PFSK-1 (cell line): ENCODE measurements at regions not wholly inside any gene's neighbourhood (a gene's known extent, or its start where the extent isn't known, plus 50 kb on each side); places are given as distances from the start of the nearest gene placed in this dataset.

Experiments
- POLR2AphosphoS5 ChIP-seq: IDR thresholded peaks from 2 replicates; pipeline ENCODE4 v1.6.1; 2012; ENCODE audit warnings: low read depth, mild to moderate bottlenecking, control low read depth, low read length, moderate library complexity
- SIN3A ChIP-seq: IDR thresholded peaks from 2 replicates; pipeline ENCODE4 v1.6.1; 2012; ENCODE audit warnings: mild to moderate bottlenecking, low read length, moderate library complexity, borderline replicate concordance; ENCODE audit not compliant: insufficient read depth
- TAF1 ChIP-seq: IDR thresholded peaks from 2 replicates; pipeline ENCODE4 v1.6.1; 2012; ENCODE audit warnings: low read length, control low read depth, borderline replicate concordance; ENCODE audit not compliant: insufficient read depth
- TF ChIP-seq, protein P1 (sequence below), 2 experiments: IDR thresholded peaks; 2 replicates each; pipeline versions ENCODE4 v1.6.1 to v1.8.0; 2011 to 2012; ENCODE audit warnings: low read depth in 2 of 2, low read length in 2 of 2, control low read depth in 1 of 2, inconsistent platforms in 1 of 2, mild to moderate bottlenecking in 1 of 2, moderate library complexity in 1 of 2; ENCODE audit not compliant: insufficient read depth in 1 of 2

DNA sequence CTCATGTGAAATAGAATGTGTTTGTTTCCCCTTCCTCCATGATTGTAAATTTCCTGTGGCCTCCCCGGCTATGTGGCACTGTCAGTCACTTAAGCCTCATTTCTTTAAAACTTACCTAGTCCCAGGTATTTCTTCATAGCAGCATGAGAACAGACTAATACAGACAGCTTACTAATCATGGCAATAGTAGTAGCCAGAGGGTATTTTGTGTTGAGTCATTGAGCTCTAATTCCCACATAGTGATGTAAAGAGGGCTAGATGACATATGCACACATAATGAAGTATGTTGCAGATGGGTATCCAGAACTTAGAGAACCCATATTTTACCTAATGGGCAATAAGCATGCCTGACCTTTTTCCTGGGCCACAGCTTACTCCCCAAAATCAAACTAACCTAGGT is 1197.2 kb downstream of the PCDH7 start:
- TF ChIP-seq, protein P1, sequence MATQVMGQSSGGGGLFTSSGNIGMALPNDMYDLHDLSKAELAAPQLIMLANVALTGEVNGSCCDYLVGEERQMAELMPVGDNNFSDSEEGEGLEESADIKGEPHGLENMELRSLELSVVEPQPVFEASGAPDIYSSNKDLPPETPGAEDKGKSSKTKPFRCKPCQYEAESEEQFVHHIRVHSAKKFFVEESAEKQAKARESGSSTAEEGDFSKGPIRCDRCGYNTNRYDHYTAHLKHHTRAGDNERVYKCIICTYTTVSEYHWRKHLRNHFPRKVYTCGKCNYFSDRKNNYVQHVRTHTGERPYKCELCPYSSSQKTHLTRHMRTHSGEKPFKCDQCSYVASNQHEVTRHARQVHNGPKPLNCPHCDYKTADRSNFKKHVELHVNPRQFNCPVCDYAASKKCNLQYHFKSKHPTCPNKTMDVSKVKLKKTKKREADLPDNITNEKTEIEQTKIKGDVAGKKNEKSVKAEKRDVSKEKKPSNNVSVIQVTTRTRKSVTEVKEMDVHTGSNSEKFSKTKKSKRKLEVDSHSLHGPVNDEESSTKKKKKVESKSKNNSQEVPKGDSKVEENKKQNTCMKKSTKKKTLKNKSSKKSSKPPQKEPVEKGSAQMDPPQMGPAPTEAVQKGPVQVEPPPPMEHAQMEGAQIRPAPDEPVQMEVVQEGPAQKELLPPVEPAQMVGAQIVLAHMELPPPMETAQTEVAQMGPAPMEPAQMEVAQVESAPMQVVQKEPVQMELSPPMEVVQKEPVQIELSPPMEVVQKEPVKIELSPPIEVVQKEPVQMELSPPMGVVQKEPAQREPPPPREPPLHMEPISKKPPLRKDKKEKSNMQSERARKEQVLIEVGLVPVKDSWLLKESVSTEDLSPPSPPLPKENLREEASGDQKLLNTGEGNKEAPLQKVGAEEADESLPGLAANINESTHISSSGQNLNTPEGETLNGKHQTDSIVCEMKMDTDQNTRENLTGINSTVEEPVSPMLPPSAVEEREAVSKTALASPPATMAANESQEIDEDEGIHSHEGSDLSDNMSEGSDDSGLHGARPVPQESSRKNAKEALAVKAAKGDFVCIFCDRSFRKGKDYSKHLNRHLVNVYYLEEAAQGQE (IDR thresholded peaks at IDR 0.05; ENCODE audit: insufficient read depth in 1 of 2, low read depth in 2 of 2, low read length in 2 of 2) = no peak
- no peak for TF ChIP-seq POLR2AphosphoS5
- no peak for TF ChIP-seq SIN3A
- TF ChIP-seq TAF1 = no peak
